RWPE2 (cell line): ENCODE measurements at regions not wholly inside any gene's neighbourhood (a gene's known extent, or its start where the extent isn't known, plus 50 kb on each side); places are given as distances from the start of the nearest gene placed in this dataset.

Source experiments
- ATAC-seq: fragments of 200-7000 bp; cut with Tn5 transposase; 3 replicates; pipeline ENCODE4 v1.9.1; 2021; ENCODE audit warnings: low read depth
- DNase-seq: peaks from one replicate; pipeline ENCODE4 v3.0.0-alpha.2; 2020; ENCODE audit warnings: low spot score
- H3K27ac ChIP-seq: fragments of 450-650 bp; 2 replicates; pipeline ENCODE4 v1.5.1; 2017; ENCODE audit warnings: mild to moderate bottlenecking; ENCODE audit not compliant: poor library complexity, severe bottlenecking
- H3K27me3 ChIP-seq: fragments of 250-450 bp; sonication (Bioruptor Pico); 2 replicates; pipeline ENCODE4 v1.5.1; 2021; ENCODE audit warnings: mild to moderate bottlenecking, moderate library complexity; ENCODE audit not compliant: insufficient read depth, poor library complexity, severe bottlenecking
- H3K36me3 ChIP-seq: fragments of 250-450 bp; sonication (Bioruptor Pico); 2 replicates; pipeline ENCODE4 v1.5.1; 2020; ENCODE audit warnings: low read depth, mild to moderate bottlenecking, moderate library complexity
- H3K4me1 ChIP-seq: fragments of 250-450 bp; sonication (Bioruptor Pico); 2 replicates; pipeline ENCODE4 v1.5.1; 2021; ENCODE audit warnings: mild to moderate bottlenecking, moderate library complexity; ENCODE audit not compliant: insufficient read depth, poor library complexity, severe bottlenecking
- H3K4me3 ChIP-seq: fragments of 250-450 bp; sonication (Bioruptor Pico); 2 replicates; pipeline ENCODE4 v1.5.1; 2021; ENCODE audit warnings: mild to moderate bottlenecking, moderate library complexity; ENCODE audit not compliant: severe bottlenecking
- H3K9me3 ChIP-seq: fragments of 250-450 bp; sonication (Bioruptor Pico); 2 replicates; pipeline ENCODE4 v1.5.1; 2021; ENCODE audit warnings: mild to moderate bottlenecking, moderate library complexity; ENCODE audit not compliant: severe bottlenecking
- CTCF ChIP-seq: fragments of 450-650 bp; IDR thresholded peaks from one replicate; pipeline ENCODE4 v1.5.1; 2017; ENCODE audit warnings: mild to moderate bottlenecking, moderate library complexity; ENCODE audit not compliant: poor library complexity, severe bottlenecking

DNA sequence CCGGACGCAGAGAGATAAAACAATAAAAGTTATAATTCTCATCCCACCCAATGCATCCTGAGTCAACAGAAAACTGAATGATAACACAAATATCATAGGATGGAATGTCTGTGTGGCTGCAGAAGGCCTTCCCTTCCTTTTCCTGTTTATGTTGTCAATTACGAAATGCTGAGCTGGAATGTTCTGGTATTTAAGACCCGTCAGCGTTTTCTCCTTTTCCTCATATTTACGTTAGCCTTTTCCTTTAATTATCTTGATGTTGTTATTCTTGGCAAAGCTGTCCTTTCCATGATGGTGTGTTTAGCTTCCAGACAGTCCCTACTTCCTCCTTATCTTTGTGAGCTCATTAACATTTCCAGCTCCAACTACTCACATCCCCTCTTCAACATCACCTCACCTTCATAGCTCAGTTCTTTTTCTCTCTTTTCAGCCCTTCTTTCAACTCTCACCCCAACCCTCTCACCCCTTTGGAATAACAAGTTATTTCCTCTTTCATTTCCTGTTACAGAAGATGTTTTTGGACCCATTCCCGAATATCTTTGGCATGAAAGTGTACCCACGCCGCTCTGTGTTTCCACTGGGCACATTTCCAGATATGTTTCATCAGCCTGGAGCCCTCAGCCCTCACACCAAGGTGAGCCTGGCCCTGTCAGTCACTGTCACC, 221.6 kb downstream of the NR2F1-AS1 start:
- Histone ChIP-seq H3K4me1 (peaks cover 37% of the 10 kb centered on the region), H3K9me3 (no peaks in the 10 kb centered on the region), H3K27me3 (no peaks in the 10 kb centered on the region), H3K27ac (peak overlapping the region; percentile 86), H3K36me3 (no peaks in the 10 kb centered on the region), H3K4me3 (no peak overlapping the region)
- ATAC-seq (peak; percentile 80), DNase-seq (peak; percentile 86)
- no peak for TF ChIP-seq CTCF

DNA sequence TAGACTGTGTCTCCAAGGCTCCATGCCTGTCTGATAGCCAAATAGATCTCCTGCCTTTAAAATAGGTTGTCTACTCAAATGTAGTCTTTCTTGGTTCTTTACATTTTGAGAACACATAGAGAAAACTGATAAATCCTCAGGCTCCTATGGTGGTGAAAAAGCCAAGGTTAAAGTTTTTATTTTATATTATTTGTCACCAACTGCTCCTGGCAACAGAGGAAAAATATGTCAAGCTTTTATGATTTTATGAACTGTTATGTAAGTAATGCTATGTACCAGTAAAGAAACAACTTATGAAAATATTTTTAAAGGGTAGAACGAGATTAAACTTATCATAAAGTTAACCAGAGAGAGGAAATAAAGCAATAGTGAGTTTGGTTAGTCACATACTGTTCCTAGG, 222.8 kb downstream of the NR2F1-AS1 start:
- Histone ChIP-seq H3K9me3 (no peaks in the 10 kb centered on the region), H3K27me3 (no peaks in the 10 kb centered on the region), H3K4me1 (peaks cover 37% of the 10 kb centered on the region), H3K27ac (peak overlapping the region; percentile 86), H3K36me3 (no peaks in the 10 kb centered on the region), H3K4me3 (no peak overlapping the region)
- no peak for ATAC-seq
- no peak for TF ChIP-seq CTCF
- DNase-seq = no peak

- H3K9me3 ChIP-seq = no peaks in the 10 kb centered on the region
- TF ChIP-seq CTCF = no peak
- H3K36me3 ChIP-seq = no peaks in the 10 kb centered on the region
- no peaks in the 10 kb centered on the region for H3K27me3 ChIP-seq
- no peak for ATAC-seq
- DNase-seq = no peak
- H3K4me1 ChIP-seq = peaks cover 37% of the 10 kb centered on the region
- no peak overlapping the region for H3K4me3 ChIP-seq
- H3K27ac ChIP-seq = peak overlapping the region; percentile 86
Measured at GRCh38 chr5:93357686-93358085, 223.3 kb downstream of the NR2F1-AS1 start.

DNA sequence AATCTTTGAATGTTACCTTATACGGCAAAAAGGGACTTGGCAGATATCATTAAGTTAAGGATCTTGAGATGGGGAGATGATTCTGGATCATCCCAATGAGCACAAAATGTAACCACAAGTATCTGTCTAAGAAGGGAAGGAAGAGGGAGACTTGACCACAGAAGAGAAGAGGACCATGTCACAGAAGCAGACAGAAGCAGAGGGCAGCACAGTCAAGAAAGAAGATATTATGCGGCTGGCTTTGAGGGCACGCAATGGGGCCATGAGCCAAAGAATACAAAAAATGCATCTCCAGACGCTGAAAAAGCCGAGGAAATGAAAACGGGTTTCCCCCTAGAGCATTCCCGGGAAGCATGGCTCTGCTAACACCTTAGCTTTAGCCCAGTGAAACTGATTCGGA, 225.3 kb downstream of the NR2F1-AS1 start:
- Histone ChIP-seq H3K27me3 (no peaks in the 10 kb centered on the region), H3K9me3 (no peaks in the 10 kb centered on the region), H3K36me3 (no peaks in the 10 kb centered on the region), H3K4me1 (peaks cover 36% of the 10 kb centered on the region), H3K27ac (no peak overlapping the region), H3K4me3 (no peak overlapping the region)
- no peak for ATAC-seq
- no peak for DNase-seq
- TF ChIP-seq CTCF = no peak

DNA sequence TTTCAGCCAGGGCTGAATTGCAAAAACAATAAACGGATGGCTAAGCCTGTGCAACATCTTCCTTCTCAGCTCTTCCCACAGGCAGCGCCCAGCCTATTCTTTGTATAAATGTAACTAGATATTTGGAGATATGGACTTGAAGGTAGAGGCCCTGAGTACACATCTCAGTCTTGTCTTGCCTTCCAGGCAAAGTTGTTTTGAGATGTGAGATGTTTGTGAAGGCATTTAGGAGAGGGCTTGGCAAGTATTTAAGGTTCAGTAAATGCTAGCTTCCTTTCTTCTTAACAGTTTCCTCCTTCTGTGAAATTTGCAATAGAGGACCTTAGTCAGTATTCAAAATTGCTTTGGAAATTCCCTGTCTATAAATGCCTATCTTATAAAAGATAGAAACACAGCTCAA, 228.8 kb downstream of the NR2F1-AS1 start:
- no peak for TF ChIP-seq CTCF
- Histone ChIP-seq H3K9me3 (no peaks in the 10 kb centered on the region), H3K4me1 (peaks cover 11% of the 10 kb centered on the region), H3K36me3 (no peaks in the 10 kb centered on the region), H3K4me3 (no peak overlapping the region), H3K27me3 (no peaks in the 10 kb centered on the region), H3K27ac (no peak overlapping the region)
- DNase-seq (no peak), ATAC-seq (no peak)
